ENCODE measurements at regions not wholly inside any gene's neighbourhood (a gene's known extent, or its start where the extent isn't known, plus 50 kb on each side); places are given as distances from the start of the nearest gene placed in this dataset.

GRCh38 chr1:222930070-222930469 lies 115.2 kb downstream of the DISP1 start:
- no peak for TF ChIP-seq EZH2phosphoT487 (IDR thresholded peaks at IDR 0.05; ENCODE audit: insufficient read depth, low read depth)
- TF ChIP-seq EZH2 (IDR thresholded peaks at IDR 0.05; ENCODE audit: insufficient read depth, poor library complexity, severe bottlenecking) = no peak
